Sciatic nerve (tissue), 2 donors: ENCODE measurements at regions not wholly inside any gene's neighbourhood (a gene's known extent, or its start where the extent isn't known, plus 50 kb on each side); places are given as distances from the start of the nearest gene placed in this dataset.

Source experiments
- ATAC-seq: fragments of 200-7000 bp; cut with Tn5 transposase; one replicate; pipeline ENCODE4 v1.9.1; 2020; ENCODE audit warnings: mild to moderate bottlenecking, moderate library complexity
- DNase-seq: peaks from one replicate; pipeline ENCODE4 v3.0.0-alpha.2; 2020; ENCODE audit warnings: low spot score
- intact Hi-C: fragments of 100-400 bp; cut with DNase I; formaldehyde crosslinking; loops from one replicate; pipeline ENCODE4 v1.14.2; 2022
- donor health status: DM: no; HTN: no; CAD: no.
- donor health status: DM: no; HTN: no; CAD: no.

DNA sequence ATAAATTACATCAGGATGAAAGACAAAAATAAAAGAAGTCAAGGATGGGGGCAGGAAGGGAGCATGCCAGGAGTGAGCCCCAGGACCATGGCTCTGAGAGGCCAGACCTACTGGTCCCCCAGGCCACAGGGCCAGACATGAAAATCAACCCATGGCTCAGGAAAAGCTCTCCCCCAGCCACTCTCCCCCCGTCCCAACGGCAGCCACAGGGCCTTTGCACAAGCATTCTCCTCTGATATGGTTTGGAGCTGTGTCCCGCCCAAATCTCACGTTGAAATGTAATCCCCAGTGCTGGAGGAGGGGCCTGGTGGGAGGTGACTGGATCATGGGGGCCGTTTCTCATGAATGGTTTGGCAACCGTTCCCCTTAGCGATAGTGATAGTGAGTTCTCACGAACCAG lies 80.8 kb upstream of the ANO1 start:
- intact Hi-C loops: no loop called here
- no peak for ATAC-seq
- no peak for DNase-seq

DNA sequence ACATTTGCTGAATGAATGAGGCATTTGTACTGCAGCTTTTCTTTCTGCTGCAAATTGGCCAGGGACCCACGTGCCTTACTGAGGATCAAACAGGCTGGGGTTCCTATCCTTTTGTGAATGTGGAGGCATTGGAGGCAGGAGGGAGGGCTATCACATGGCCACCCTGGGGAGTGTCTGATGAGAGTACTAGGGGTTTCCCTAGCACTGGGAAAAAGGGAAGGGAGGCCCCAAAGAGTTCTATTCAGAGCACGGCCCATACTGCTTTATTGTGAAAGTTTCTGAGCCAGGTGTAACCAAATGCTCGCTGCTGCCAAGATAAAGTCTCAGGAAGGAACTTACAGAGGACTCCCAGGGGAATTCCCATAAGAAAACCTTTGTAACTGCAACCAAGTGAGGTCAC lies 78.4 kb upstream of the ANO1 start:
- ATAC-seq (no peak), DNase-seq (no peak)
- intact Hi-C loops: no loop called here

DNA sequence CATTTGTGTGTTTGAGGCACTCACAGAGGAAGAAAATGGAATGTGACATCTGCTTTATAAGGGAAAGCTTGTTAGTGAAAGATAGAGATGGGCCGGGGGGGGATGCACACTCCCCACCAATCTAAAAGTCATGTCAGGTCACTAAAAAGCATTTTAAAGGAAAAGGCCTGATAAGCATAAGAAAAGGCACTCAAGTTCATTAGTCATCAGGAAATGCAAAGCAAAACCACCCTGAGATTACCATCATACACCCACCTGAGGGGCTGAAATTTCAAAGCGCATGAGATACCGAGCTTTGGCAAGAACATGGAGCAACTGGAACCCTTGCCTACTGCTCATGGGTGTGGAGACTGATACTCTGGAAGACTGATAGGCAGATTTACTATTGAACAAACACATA lies 77.9 kb upstream of the ANO1 start:
- ATAC-seq: no peak
- intact Hi-C loops: no loop called here
- no peak for DNase-seq

DNA sequence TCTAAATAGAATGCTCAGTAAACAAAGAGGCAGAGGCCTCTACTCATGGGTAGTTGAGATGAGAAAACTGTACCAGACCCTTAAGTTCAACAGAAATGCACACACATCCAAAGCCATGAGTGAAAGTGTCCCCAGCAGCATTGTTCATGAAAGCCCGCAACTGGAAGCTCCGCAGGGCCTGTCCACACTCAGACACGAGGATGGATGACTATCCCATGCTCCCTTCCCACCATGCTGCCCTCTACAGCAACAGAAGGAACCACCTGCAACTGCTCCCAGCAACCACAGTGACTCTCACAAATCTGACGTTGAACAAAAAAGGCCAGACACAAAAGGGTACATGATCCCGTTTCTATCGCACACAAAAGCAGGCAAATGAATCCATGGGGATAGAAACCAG lies 76.9 kb upstream of the ANO1 start:
- intact Hi-C loops: no loop called here
- DNase-seq (no peak), ATAC-seq (no peak)

DNA sequence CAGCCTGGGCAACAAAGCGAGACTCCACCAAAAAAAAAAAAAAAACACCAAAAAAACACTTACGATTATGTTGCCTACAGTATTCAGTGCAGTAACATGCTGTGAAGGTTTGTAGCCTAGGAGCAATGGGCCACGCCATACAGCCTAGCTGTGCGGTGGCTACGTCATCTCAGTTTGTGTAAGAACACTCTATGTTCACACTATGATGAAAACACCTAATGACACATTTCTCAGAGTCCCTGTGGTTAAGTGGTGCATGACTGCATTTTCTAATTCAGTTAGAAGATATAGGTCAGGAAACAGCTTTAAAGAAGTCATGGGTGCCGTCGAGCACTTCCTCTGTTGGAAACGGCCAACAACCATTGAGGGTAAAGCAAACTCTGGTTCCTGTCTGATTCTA lies 75.7 kb upstream of the ANO1 start:
- DNase-seq: no peak
- ATAC-seq: no peak
- intact Hi-C loops: no loop called here

DNA sequence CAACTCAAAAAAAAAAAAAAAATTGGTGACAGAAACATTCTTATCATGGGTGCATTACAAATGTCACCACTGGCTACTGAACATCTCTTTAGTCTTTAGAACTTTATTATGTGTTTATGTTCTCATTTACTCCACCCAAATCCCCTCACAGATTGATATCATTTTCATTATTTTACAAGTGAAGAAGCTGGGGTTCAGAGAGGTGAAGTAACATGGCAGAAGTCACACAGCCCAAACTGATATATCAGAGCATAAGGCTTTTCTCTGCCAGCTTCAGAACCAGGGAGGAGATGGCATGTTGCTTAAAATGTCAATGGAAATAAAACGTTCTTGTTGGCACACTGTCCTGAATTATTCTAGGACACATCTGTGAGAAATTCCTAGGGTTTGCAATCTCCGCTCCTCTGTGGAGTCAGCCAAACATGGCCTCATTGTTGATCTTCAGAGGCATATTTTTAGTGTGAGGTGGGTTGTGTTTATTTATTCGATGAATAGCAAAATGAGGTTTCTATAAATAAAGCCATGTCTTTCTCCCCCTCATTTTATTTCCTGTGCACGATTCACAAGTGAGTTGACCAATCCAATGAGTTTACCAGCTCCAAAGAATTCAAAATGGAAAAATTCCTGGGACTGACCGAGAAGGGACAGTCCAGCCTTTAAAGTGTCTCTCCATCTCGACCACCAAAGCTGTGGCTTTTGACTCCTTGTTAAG lies 72.9 kb upstream of the ANO1 start:
- intact Hi-C loops: no loop called here
- ATAC-seq (no peak), DNase-seq (no peak)

DNA sequence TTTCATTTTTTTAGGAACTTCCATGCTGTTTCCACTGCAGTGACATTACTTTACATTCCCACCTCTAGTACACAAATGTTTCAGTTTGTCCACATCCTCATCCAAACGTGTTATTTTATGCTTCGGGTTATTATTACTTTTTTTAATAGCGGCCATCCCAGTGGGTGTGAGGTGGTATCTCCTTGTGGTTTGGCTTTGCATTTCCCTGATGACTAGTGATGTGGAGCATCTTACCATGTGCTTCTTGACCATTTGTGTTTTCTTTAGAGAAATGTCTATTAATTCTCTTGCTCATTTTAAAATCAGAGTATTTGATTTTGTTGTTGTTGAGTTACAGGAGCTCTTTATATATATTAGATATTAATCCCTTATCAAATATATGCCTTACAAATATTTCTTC lies 70.3 kb upstream of the ANO1 start:
- ATAC-seq (no peak), DNase-seq (no peak)
- intact Hi-C loops: no loop called here

DNA sequence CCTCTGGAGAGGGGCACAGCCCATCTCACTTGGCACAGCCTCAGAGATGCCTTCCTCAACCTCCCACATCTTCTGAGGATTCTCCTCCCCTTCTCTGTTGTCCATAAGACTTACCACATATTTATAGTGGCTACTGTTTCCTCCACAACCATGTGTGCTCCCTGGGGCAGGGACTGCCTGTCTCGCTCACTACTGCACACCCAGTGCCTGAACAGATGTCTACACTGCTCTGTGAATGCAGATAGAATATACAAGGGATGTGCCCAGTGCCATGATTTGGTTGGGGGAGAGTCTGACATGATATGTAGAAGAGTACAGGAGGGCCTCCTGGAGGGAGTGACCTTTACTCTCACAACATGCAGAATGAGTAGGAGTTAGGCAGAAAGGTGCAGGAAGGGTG lies 67.3 kb upstream of the ANO1 start:
- ATAC-seq (no peak), DNase-seq (no peak)
- intact Hi-C loops: no loop called here

DNA sequence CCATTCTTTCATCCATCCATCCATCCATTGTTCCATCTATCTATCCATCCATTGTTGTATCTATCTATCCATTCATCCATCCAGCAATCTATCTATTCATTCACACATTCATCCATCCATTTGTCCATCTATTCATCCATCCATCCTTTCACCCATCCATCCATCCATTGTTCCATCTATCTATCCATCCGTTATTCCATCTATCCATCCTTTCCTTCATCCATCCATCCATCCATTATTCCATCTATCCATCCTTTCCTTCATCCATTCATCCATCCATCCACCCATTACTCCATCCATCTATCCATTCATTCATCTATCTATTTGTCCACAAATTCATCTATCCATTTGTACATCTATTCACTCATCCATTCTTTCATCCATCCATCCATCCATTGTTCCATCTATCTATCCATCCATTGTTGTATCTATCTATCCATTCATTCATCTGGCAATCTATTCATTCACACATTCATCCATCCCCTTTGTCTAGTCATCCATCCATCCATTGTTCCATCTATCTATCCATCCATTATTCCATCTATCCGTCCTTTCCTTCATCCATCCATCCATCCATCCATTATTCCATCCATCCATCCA lies 65.9 kb upstream of the ANO1 start:
- intact Hi-C loops: no loop called here
- ATAC-seq (no peak), DNase-seq (no peak)

DNA sequence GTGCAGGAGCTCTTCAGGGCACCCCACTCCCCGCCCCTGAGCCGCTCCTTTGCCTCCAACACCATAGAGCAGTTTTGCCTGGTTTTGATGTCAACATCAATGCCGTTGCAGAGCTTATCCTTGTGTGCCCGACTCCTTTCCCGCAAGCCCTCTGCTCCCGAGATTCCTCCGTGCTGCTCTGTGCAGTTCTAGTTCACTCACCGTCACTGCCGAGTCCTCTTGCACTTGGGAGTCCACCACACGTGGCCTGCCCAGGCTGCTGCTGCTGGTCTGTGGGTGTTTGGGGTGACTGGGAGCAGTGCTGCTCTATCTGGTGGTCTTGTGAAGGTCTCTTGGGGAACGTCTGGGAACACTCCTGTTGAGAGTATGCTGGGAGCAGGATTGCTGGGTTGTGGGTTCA lies 63.8 kb upstream of the ANO1 start:
- intact Hi-C loops: no loop called here
- ATAC-seq: no peak
- DNase-seq: no peak

DNA sequence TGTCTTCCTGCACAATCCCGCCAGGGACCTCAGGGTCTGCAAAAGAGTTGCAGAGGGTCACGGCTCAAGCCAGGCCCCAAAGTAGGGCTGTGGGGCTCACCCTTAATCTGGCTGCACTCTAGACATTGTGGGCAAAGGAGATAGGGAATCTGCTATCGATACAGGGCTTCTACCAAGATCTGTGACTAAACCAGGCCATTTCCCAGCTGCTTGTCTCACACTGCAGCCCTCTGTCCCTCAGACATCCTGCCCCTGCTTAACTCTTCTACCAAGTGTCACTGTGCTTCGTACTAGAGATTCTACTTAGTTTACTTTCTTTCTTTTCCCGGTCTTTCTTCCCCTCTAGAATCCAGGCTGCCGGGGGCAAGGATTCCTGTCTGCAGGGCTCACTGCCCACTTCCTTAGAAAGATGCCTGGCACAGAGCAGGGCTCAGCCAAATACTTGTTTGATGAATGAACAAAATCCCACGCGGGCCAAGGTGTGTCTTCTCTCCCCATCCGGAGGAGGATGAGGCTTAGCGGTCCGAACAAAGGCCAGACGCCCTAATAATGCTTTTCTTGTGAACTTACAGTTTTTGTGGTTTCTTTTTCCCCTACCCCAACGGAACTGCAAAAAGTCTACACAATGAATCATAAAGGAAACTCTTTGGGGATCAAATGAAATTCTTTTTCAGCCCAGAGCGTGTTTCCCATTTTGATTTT lies 61.3 kb upstream of the ANO1 start:
- DNase-seq (no peak), ATAC-seq (no peak)
- intact Hi-C loops: no loop called here

DNA sequence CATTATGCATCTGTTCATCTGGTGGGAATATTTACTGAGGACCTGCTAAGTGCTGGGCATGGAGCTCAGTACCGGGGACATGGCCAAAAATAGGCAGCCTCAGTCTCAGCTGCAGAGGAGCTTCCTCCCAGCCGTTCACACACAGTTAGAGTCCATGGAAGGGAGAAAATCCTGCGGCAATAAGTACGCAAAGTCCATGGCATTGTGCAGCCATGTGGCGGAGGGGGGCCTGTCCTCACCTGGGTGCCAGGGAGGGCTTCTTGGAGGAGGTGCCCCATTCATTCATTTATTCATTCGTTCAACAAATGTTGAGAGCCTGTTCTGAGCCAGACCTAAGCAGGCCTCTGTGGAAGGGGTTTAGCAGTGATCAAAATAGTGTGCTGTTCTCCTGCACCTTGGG lies 59.3 kb upstream of the ANO1 start:
- intact Hi-C loops: no loop called here
- ATAC-seq (no peak), DNase-seq (no peak)

DNA sequence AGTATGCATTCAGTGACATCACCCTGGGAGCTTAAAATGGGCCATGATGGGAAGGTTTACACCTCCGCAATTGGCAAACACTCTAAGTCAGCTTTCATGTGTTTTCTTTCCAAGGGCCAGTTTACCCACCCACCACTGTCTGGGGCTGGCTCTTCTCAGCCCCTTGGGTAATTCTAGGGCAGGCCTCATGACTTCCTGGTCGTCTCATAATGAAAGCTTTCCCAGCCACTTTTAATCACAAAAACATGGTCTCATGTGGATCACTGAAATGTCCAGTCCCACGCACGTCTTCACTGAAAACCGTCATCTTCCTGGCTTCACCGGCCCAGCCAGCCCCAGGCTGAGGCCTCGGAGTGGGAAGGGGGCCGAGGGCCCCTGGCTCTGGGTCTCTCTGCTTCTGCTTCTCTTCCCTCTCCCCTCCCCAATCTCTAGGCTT lies 58.5 kb upstream of the ANO1 start:
- peak; percentile 59 for ATAC-seq
- intact Hi-C loops: no loop called here
- no peak for DNase-seq

DNA sequence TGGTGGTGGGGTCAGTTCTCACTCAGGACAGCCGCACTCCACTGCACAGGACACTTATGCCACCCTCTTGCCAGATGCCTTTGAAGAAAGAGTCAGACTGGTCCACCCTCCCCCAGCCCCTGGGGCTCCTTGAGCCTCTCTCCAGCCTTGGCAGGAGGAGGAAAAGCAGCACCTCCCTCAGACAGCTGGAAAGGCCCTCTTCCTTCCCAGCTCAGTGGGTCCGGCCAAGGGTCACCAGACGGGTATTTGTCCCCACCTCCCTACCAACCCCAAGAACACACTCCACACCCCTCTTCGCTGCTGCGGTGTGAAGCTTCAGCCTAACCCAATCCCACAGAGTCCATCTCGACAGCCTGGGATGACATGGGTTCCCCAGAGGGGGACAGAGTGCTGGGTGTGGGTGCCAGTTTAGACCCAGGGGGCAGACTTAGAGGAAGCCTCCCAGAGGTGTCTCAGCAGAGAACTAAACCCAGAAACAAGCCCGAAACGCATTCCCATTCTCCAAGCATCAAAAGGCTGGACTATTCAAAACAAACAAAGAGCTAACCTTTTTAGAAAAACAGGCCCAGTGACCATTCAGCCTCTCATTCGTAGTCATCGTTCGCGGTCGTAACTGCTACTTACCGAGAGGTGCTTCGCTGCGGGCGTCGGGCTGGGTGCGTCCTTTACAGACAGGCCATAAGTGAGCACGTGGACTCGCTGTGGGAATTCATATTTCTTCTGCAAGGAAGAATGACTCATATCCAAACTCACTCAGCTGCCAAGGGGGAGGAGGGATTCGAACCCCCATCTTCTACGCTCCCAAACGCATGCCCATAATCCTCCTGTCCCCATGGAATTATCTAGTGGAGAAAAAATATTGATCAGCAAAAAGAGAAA lies 57.5 kb upstream of the ANO1 start:
- intact Hi-C loops: no loop called here
- no peak for ATAC-seq
- DNase-seq: no peak

DNA sequence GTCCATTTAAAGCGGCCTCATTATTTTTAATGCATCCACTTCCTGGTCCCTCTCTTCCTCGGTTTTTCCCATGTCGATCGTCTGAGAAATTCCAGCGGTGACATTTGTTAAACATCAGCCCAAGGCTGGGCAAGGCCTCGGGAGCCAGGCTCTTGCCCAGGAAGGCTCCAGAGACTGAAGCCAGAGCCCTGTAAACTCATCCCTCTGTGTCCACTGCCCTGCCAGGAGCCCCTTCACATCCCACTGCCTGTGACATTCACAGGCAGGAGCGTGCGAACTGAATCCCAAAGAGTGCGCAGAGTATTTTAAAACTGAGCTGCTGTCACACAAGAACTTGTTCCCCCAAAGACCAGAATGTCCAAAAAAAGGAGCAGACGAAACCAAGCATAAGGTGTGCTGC lies 56.5 kb upstream of the ANO1 start:
- no peak for DNase-seq
- intact Hi-C loops: no loop called here
- ATAC-seq: no peak

DNA sequence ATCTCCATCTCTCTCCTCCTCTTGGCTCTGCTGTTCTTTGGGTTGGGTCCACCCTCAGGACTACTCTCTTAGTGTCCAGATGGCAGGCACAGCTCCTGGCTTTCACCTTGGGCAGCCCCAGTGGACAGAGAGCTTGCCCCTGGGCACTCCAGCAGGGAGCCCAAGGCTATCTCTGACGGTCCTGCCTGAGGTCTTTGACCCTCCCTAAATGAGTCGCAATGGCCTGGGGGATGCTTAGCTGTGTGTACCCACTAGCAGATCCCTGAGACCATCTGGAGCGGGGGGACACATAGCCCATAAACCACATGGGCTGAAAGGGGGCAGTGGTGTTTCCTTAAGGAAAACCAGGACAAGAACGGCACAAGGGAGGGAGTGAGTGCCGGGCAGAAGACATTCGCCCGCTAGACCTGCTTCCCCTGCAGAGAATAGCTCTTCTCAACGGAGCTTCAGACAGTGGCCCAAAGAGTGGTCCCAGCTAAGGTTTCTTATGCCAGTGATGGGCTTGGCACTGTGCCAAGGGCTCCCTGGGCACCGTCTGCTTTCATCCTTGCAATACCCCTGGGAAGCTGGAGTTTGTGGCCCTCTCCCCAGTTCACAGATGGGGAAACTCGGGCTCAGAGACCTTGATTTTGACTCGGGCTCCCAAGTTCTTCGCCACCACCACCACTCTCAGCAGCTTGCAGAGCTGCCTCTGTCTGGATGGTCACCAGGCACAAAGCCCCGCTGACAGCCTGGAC lies 53.9 kb upstream of the ANO1 start:
- no peak for DNase-seq
- intact Hi-C loops: no loop called here
- ATAC-seq: no peak

DNA sequence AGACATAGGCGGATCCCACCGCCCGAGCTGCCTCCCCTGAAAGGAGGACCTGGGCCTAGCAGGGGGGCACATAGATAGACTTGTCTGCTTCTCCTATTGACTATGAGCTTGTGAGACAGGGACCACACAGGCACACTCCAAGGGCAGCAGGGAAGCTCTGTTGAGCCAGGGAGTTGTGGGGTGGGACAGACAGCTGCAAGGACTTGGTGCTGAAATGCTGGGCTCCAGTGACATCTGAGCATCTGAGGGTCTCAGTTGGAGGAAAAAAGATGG lies 53.4 kb upstream of the ANO1 start:
- no peak for DNase-seq
- no peak for ATAC-seq

DNA sequence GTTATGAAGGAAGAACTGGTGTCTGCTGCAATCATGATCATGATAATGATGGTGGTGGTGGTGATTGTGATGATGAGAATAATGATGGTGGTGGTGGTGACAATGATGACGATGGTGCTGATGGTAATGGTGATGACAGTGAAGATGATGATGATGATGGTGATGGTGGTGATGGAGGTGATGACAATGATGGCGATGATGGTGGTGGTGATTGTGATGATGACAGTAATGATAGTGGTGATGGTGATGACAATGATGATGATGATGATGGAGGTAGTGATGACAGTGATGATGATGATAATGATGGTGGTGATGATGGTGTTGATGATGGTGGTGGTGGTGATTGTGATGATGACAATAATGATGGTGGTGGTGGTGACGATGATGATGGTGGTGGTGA lies 52.8 kb upstream of the ANO1 start:
- ATAC-seq (no peak), DNase-seq (no peak)
- intact Hi-C loops: no loop called here

More for the DNA sequence above, 53.4 kb upstream of the ANO1 start:
- intact Hi-C loops: no loop called here

DNA sequence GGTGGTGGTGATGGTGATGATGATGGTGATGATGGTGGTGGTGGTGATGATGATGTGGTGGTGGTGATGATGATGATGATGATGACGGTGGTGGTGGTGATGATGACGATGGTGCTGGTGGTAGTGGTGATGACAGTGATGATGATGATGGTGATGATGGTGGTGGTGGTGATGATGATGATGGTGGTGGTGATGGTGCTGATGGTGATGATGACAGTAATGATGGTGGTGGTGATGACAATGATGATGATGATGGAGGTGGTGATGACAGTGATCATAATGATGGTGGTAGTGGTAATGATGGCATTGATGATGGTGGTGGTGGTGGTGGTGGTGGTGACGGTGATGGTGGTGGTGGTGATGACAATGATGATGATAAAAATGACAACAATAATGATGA lies 52.1 kb upstream of the ANO1 start:
- DNase-seq: no peak
- no peak for ATAC-seq
- intact Hi-C loops: no loop called here
